ENCODE measurements at regions not wholly inside any gene's neighbourhood (a gene's known extent, or its start where the extent isn't known, plus 50 kb on each side); places are given as distances from the start of the nearest gene placed in this dataset.
A peak's percentile ranks its signal among the peaks of the same experiment; 100 is the strongest.

DNA sequence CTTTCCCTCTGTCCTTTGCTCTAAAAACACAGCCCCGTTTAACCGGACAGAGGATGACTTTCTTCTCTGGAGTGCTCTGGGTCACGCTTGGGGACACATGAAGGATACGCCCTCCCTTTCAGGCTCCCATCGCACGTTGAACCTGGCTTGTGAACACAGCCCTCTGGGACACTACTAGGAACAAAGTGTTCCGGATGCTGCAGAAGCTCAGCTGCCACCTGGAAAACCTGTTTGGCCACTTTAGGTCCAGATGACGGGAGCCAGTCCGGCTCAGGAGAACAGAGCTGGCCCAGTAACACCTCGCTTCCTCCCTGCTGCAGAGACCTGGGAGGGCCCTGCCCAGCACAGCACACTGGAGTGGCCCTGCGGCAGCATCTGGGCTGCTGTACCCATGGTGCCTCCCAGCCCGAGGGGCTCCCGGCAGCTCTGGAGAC lies 60.1 kb downstream of the GADD45G start:
- Mint-ChIP-seq H3K36me3 (no peaks in the 10 kb centered on the region), H3K27ac (no peak overlapping the region), H3K9me3 (no peaks in the 10 kb centered on the region), H3K4me3 (no peak overlapping the region), H3K4me1 (peaks cover under 1 to 4% (median 3%) of the 10 kb centered on the region in 3 donors), H3K27me3 (peaks cover 13 to 25% (median 25%) of the 10 kb centered on the region in 3 donors)
- DNase-seq = no peak
- ATAC-seq (ENCODE audit: low read depth in 2 of 2) = no peak

DNA sequence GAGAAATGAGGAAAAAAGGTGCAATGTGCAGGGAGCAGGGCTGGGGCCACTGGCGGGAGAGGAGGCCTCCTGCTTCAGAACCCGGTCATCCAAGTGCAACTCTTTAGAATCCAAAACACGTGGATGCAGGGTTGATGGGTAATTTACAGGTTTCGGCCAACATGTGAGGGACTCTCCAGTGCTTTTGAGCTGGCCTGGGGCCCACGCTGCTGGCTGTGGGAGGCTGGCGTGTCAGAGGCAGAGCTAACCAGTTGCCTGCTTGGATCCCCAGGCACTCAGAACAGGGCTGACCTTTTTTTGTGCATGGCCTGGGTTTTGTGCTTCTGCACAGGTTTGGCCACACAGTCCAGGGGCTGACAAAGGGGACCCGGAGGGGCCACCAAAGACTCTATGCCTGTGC lies 61.6 kb downstream of the GADD45G start:
- H3K27ac Mint-ChIP-seq = no peak overlapping the region
- H3K27me3 Mint-ChIP-seq = peaks cover 8 to 25% (median 24%) of the 10 kb centered on the region in 3 donors
- no peak for DNase-seq
- peak overlapping the region in 1 of 8 donors; percentile 35 for H3K4me3 Mint-ChIP-seq
- peaks cover 0 to 4% of the 10 kb centered on the region in 2 donors for H3K36me3 Mint-ChIP-seq
- ATAC-seq (ENCODE audit: low read depth in 2 of 2) = no peak
- H3K4me1 Mint-ChIP-seq = peaks cover 0 to 3% (median 0%) of the 10 kb centered on the region in 3 donors
- H3K9me3 Mint-ChIP-seq = peaks cover 0 to 3% (median 0%) of the 10 kb centered on the region in 7 donors

GRCh38 chr9:89666950-89667349 lies 62.1 kb downstream of the GADD45G start:
- Mint-ChIP-seq H3K4me3 (no peak overlapping the region), H3K4me1 (peaks cover 0 to 4% (median 0%) of the 10 kb centered on the region in 3 donors), H3K9me3 (peaks cover 0 to 7% (median 0%) of the 10 kb centered on the region in 7 donors), H3K27me3 (peaks cover 8 to 21% (median 19%) of the 10 kb centered on the region in 3 donors), H3K27ac (no peak overlapping the region), H3K36me3 (peaks cover 0 to 7% of the 10 kb centered on the region in 2 donors)
- ATAC-seq (ENCODE audit: low read depth in 2 of 2) (no peak), DNase-seq (no peak)

- Mint-ChIP-seq H3K27ac (no peak overlapping the region), H3K4me1 (peaks cover 0 to 4% (median 0%) of the 10 kb centered on the region in 3 donors), H3K4me3 (no peak overlapping the region), H3K36me3 (peaks cover 0 to 7% of the 10 kb centered on the region in 2 donors), H3K27me3 (peaks cover 8 to 14% (median 14%) of the 10 kb centered on the region in 3 donors), H3K9me3 (peaks cover 0 to 7% (median 0%) of the 10 kb centered on the region in 7 donors)
- DNase-seq = no peak
- ATAC-seq (ENCODE audit: low read depth in 2 of 2) = no peak
These were observed 62.9 kb downstream of the GADD45G start for GRCh38 chr9:89667726-89668125.

- ATAC-seq (ENCODE audit: low read depth in 2 of 2) = no peak
- Mint-ChIP-seq H3K9me3 (peaks cover 0 to 7% (median 0%) of the 10 kb centered on the region in 7 donors), H3K27me3 (peaks cover 8% of the 10 kb centered on the region in 3 donors), H3K4me3 (no peak overlapping the region), H3K36me3 (peaks cover 0 to 7% of the 10 kb centered on the region in 2 donors), H3K27ac (peak overlapping the region in 1 of 6 donors; percentile 65), H3K4me1 (peaks cover 0 to 4% (median 0%) of the 10 kb centered on the region in 3 donors)
- no peak for DNase-seq
These were observed 63.5 kb downstream of the GADD45G start for GRCh38 chr9:89668216-89668865.

DNA sequence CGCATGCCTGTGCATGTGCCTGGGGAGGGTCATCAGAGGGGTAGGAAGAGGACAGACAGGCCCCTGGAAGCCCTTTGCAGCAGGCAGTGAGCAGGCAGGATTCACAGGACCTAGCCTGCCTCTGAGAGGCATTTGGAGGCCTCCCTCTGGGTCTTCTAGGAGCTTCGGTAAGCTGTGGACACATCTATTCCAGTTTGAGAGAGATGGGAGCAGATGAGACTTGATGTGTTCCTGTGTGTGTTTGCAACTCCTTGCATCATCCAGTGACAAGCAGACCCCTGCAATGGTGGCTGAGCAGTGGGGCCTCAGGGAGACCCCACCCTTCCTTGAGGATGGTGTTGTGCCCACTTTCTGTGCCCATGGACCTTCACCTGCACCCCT lies 64.0 kb downstream of the GADD45G start:
- peaks cover 0 to 7% (median 0%) of the 10 kb centered on the region in 7 donors for H3K9me3 Mint-ChIP-seq
- no peak overlapping the region for H3K4me3 Mint-ChIP-seq
- H3K27ac Mint-ChIP-seq = peak overlapping the region in 1 of 6 donors; percentile 65
- no peak for ATAC-seq (ENCODE audit: low read depth in 2 of 2)
- peaks cover 0 to 7% of the 10 kb centered on the region in 2 donors for H3K36me3 Mint-ChIP-seq
- no peak for DNase-seq
- H3K27me3 Mint-ChIP-seq = peaks cover 6 to 8% (median 8%) of the 10 kb centered on the region in 3 donors
- H3K4me1 Mint-ChIP-seq = peaks cover 0 to 4% (median 0%) of the 10 kb centered on the region in 3 donors

- H3K4me3 Mint-ChIP-seq = no peak overlapping the region
- ATAC-seq (ENCODE audit: low read depth in 2 of 2) (no peak), DNase-seq (no peak)
- peaks cover 0 to 7% (median 0%) of the 10 kb centered on the region in 7 donors for H3K9me3 Mint-ChIP-seq
- H3K27me3 Mint-ChIP-seq = peaks cover 6 to 8% (median 8%) of the 10 kb centered on the region in 3 donors
- no peak overlapping the region for H3K27ac Mint-ChIP-seq
- H3K4me1 Mint-ChIP-seq = peaks cover 0 to 4% (median 0%) of the 10 kb centered on the region in 3 donors
- H3K36me3 Mint-ChIP-seq = peaks cover 0 to 7% of the 10 kb centered on the region in 2 donors
These were observed 64.6 kb downstream of the GADD45G start for GRCh38 chr9:89669361-89669842.

GRCh38 chr9:89670114-89670513 lies 65.3 kb downstream of the GADD45G start:
- ATAC-seq (ENCODE audit: low read depth in 2 of 2) = no peak
- H3K4me1 Mint-ChIP-seq = peaks cover 0 to 4% (median 0%) of the 10 kb centered on the region in 3 donors
- H3K4me3 Mint-ChIP-seq = no peak overlapping the region
- peaks cover 0 to 7% (median 0%) of the 10 kb centered on the region in 7 donors for H3K9me3 Mint-ChIP-seq
- H3K27ac Mint-ChIP-seq = no peak overlapping the region
- H3K36me3 Mint-ChIP-seq = peaks cover 0 to 7% of the 10 kb centered on the region in 2 donors
- H3K27me3 Mint-ChIP-seq = peaks cover 6 to 8% (median 8%) of the 10 kb centered on the region in 3 donors
- DNase-seq = no peak

GRCh38 chr9:89670801-89671434 lies 66.1 kb downstream of the GADD45G start:
- no peak for DNase-seq
- peaks cover 0 to 7% of the 10 kb centered on the region in 2 donors for H3K36me3 Mint-ChIP-seq

DNA sequence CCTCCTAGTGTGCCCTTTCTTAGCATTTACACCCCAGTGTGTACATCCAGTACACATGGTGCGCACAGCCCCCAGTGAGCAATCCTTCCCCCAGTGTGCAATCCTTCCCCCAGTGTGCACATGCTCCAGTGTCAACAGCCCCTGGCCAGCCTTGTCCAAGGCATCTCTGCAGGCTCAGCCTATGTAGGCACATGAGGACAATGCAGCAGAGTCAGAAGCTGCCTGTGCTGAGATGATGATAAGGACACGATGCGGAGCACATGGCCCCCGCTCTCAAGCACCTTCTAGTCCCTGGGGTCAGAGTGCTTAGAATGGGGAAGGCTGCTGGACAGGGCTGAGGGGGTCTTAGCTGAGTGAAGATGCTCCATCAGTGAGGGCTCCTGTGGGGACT lies 69.8 kb downstream of the GADD45G start:
- Mint-ChIP-seq H3K4me3 (no peak overlapping the region), H3K27me3 (no peaks in the 10 kb centered on the region), H3K36me3 (peaks cover 0 to 7% of the 10 kb centered on the region in 2 donors), H3K27ac (no peak overlapping the region), H3K9me3 (peaks cover 0 to 7% (median 0%) of the 10 kb centered on the region in 7 donors), H3K4me1 (peaks cover 0 to 4% (median under 1%) of the 10 kb centered on the region in 3 donors)
- ATAC-seq (ENCODE audit: low read depth in 2 of 2) (no peak), DNase-seq (no peak)

More at GRCh38 chr9:89670801-89671434, 66.1 kb downstream of the GADD45G start:
- no peak for ATAC-seq (ENCODE audit: low read depth in 2 of 2)
- Mint-ChIP-seq H3K27ac (no peak overlapping the region), H3K9me3 (peaks cover 0 to 7% (median 0%) of the 10 kb centered on the region in 7 donors), H3K4me1 (peaks cover 0 to 4% (median 0%) of the 10 kb centered on the region in 3 donors), H3K27me3 (peaks cover 5 to 8% (median 7%) of the 10 kb centered on the region in 3 donors), H3K4me3 (no peak overlapping the region)

DNA sequence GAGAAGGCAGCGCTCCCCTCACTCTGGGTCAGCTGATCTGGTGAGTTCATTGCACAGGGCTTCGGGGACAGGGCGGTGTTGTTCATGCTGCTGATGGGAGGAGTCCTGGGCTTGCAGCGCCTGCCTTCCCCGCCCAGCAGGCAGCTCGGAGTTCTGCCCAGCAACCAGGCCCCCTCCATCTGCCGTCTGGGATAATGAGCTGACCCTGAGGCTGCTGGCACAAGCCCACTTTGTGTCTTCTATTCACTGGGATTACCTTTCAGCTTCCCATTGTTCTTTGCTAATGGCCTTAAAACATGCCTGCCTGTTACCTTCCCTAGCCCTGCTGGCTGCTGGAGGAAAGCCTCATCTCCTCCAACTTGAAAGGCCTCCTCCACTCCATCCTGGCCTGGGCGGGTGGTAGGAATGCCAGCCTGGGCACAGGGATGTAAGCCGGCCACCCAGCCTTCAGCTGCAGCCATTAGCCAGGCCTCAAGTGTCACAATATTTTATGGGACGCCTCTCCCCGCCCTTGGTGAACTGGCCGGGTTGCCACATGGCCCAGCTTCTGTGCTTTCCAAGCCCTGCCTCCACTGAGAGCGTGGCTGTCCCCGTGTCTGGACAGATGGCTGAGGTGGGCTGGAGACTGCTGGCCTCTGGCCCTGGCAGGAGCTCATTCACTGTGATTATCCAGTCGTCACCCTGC lies 70.4 kb downstream of the GADD45G start:
- peaks cover 0 to 7% (median 0%) of the 10 kb centered on the region in 7 donors for H3K9me3 Mint-ChIP-seq

DNA sequence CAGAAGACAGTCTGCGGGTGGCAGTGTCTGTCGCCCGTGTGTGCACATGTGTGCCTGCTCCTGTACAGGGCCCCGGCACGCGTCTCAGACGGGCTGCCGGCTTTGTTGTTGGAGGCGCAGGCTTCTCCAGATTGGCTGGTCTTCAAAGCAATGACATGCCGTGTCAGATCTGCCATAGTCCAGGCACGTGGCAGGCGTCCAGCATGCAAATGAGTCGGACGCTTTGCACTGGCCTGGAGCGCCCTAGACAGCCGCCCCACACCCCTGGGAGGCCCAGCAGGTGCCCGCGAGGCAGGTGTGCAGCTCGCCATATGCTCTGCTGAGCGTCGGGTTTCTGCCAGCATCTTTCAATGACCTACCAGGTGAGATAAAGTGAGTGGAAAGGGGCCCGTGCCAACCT lies 71.5 kb downstream of the GADD45G start:
- H3K4me1 Mint-ChIP-seq = peaks cover 6 to 10% (median 7%) of the 10 kb centered on the region in 3 donors
- no peak overlapping the region for H3K27ac Mint-ChIP-seq
- H3K4me3 Mint-ChIP-seq = no peak overlapping the region
- H3K9me3 Mint-ChIP-seq = peaks cover 0 to 5% (median 0%) of the 10 kb centered on the region in 7 donors
- H3K36me3 Mint-ChIP-seq = peaks cover 0 to 4% of the 10 kb centered on the region in 2 donors
- no peaks in the 10 kb centered on the region for H3K27me3 Mint-ChIP-seq
- DNase-seq (no peak), ATAC-seq (ENCODE audit: low read depth in 2 of 2) (no peak)

More for the DNA sequence above, 70.4 kb downstream of the GADD45G start:
- no peak overlapping the region for H3K27ac Mint-ChIP-seq
- H3K27me3 Mint-ChIP-seq = no peaks in the 10 kb centered on the region
- H3K4me1 Mint-ChIP-seq = peaks cover 2 to 6% (median 4%) of the 10 kb centered on the region in 3 donors
- H3K4me3 Mint-ChIP-seq = no peak overlapping the region
- H3K36me3 Mint-ChIP-seq = peaks cover 0 to 7% of the 10 kb centered on the region in 2 donors
- no peak for ATAC-seq (ENCODE audit: low read depth in 2 of 2)
- DNase-seq = no peak
